ENCODE measurements at regions not wholly inside any gene's neighbourhood (a gene's known extent, or its start where the extent isn't known, plus 50 kb on each side); places are given as distances from the start of the nearest gene placed in this dataset.
A peak's percentile ranks its signal among the peaks of the same experiment; 100 is the strongest.
"Not testable (repeated sequence)": the region's sequence is repeated elsewhere in the genome, so short reads cannot be mapped to it uniquely, and the experiment has no call there.

- intact Hi-C loops (cut with DNase I), result no loop called here
Measured at GRCh38 chr5:131001507-131001906, 163.5 kb downstream of the HINT1 start.

GRCh38 chr5:131000289-131000688 is 164.8 kb downstream of the HINT1 start:
- Histone ChIP-seq H3K27me3 (ENCODE audit: control insufficient read depth, insufficient read depth) (no peaks in the 10 kb centered on the region), H3K4me1 (ENCODE audit: control insufficient read depth, insufficient read depth, low read length) (no peaks in the 10 kb centered on the region), H3K27ac (ENCODE audit: low read length) (no peak overlapping the region), H3K4me3 (ENCODE audit: low read length) (no peak overlapping the region), H3K9me3 (ENCODE audit: control insufficient read depth, low read length) (no peaks in the 10 kb centered on the region)
- ATAC-seq (no peak), DNase-seq (no peak)
- intact Hi-C loops (cut with DNase I), result no loop called here

More at GRCh38 chr5:131001507-131001906, 163.5 kb downstream of the HINT1 start:
- Histone ChIP-seq H3K4me3 (ENCODE audit: low read length) (no peak overlapping the region), H3K27me3 (ENCODE audit: control insufficient read depth, insufficient read depth) (no peaks in the 10 kb centered on the region), H3K9me3 (ENCODE audit: control insufficient read depth, low read length) (no peaks in the 10 kb centered on the region), H3K27ac (ENCODE audit: low read length) (no peak overlapping the region), H3K4me1 (ENCODE audit: control insufficient read depth, insufficient read depth, low read length) (no peaks in the 10 kb centered on the region)
- DNase-seq (peak in 1 of 3 donors; percentile 42), ATAC-seq (no peak)
- 30% methylated on average over 1 of the region's 1 CpG for WGBS

DNA sequence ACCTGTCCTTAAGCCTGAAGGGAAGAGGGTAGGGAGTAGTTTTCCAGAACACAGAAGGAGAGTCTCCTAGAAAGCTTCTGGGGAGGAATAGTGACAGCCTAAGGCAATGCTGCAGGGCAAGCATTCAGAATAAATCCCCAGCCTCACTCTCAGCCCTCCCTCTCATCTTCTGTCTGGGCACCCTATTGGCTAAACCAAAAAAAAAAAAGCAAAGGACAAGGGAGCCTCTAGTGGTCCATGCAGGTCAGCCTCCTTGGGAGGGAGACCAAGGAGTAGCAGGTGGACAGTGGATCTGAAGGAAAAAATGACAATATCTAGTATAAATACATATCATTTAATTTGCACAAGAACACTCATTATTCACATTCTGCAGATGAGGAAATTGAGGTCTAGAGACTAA is 168.3 kb downstream of the HINT1 start:
- DNase-seq; H3K9me3 ChIP-seq (ENCODE audit: control insufficient read depth, low read length); H3K4me3 ChIP-seq (ENCODE audit: low read length); H3K27ac ChIP-seq (ENCODE audit: low read length); ATAC-seq; intact Hi-C loops (cut with DNase I); H3K27me3 ChIP-seq (ENCODE audit: control insufficient read depth, insufficient read depth); H3K4me1 ChIP-seq (ENCODE audit: control insufficient read depth, insufficient read depth, low read length): not testable (repeated sequence)

DNA sequence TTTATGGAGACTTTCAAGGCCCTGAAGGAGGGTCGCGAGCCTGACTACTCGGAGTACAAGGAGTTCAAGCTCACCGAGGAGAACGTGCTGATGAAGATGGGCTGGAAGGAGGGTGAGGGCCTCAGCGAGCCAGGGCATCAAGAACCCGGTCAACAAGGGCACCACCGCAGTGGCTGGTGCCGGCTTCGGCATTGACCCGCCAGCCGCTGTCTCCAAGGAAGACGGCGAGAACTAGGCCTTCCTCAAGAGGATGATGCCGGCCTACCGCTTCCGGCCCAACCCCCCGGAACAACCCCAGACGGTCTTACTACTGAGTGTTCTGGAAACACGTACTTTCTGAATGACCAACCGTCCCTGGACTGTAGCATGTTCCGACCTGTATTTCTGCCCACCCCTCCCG is 169.2 kb downstream of the HINT1 start:
- intact Hi-C loops (cut with DNase I), result no loop called here
- Histone ChIP-seq H3K4me3 (ENCODE audit: low read length) (no peak overlapping the region), H3K27me3 (ENCODE audit: control insufficient read depth, insufficient read depth) (no peaks in the 10 kb centered on the region), H3K27ac (ENCODE audit: low read length) (no peak overlapping the region), H3K9me3 (ENCODE audit: control insufficient read depth, low read length) (no peaks in the 10 kb centered on the region), H3K4me1 (ENCODE audit: control insufficient read depth, insufficient read depth, low read length) (no peaks in the 10 kb centered on the region)
- no peak for ATAC-seq
- DNase-seq, result peak in 1 of 3 donors; percentile 28
- 96% methylated on average over 23 of the region's 23 CpGs for WGBS

- DNase-seq (peak in 1 of 3 donors; percentile 40), ATAC-seq (no peak)
- 94% methylated on average over 16 of the region's 16 CpGs for WGBS
- Histone ChIP-seq H3K4me3 (ENCODE audit: low read length) (no peak overlapping the region), H3K4me1 (ENCODE audit: control insufficient read depth, insufficient read depth, low read length) (no peaks in the 10 kb centered on the region), H3K27ac (ENCODE audit: low read length) (no peak overlapping the region), H3K27me3 (ENCODE audit: control insufficient read depth, insufficient read depth) (no peaks in the 10 kb centered on the region), H3K9me3 (ENCODE audit: control insufficient read depth, low read length) (no peaks in the 10 kb centered on the region)
- intact Hi-C loops (cut with DNase I), result no loop called here
Measured at GRCh38 chr5:130995254-130995515, 169.9 kb downstream of the HINT1 start.

GRCh38 chr5:130994496-130995253 is 170.4 kb downstream of the HINT1 start:
- intact Hi-C loops (cut with DNase I), result no loop called here

DNA sequence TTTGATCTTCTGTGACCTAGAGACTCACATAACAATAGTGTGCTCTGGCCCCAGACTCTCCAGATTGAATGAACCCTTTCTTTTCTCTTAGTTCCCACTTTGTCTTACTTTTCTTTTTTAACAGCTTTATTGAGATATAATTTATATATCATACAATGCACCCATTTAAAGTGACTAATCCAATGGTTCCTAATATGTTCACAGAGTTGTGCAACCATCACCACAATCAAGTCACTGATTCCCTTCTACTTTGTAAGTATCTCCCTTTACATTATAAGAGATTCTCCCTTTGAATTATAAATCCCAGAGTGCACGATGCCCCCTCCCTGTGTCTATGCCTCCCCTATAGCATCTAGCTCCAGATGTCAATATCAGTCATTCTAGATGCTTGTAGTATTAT is 172.4 kb downstream of the HINT1 start:
- Histone ChIP-seq H3K27ac (ENCODE audit: low read length) (no peak overlapping the region), H3K4me1 (ENCODE audit: control insufficient read depth, insufficient read depth, low read length) (no peaks in the 10 kb centered on the region), H3K4me3 (ENCODE audit: low read length) (no peak overlapping the region), H3K27me3 (ENCODE audit: control insufficient read depth, insufficient read depth) (no peaks in the 10 kb centered on the region), H3K9me3 (ENCODE audit: control insufficient read depth, low read length) (no peaks in the 10 kb centered on the region)
- DNase-seq, result no peak
- intact Hi-C loops (cut with DNase I), result no loop called here
- 0% methylated on average over 1 of the region's 1 CpG for WGBS
- no peak for ATAC-seq

More at GRCh38 chr5:130994496-130995253, 170.4 kb downstream of the HINT1 start:
- Histone ChIP-seq H3K27me3 (ENCODE audit: control insufficient read depth, insufficient read depth) (no peaks in the 10 kb centered on the region), H3K4me3 (ENCODE audit: low read length) (no peak overlapping the region), H3K9me3 (ENCODE audit: control insufficient read depth, low read length) (no peaks in the 10 kb centered on the region), H3K4me1 (ENCODE audit: control insufficient read depth, insufficient read depth, low read length) (no peaks in the 10 kb centered on the region), H3K27ac (ENCODE audit: low read length) (no peak overlapping the region)
- WGBS, result 87% methylated on average over 40 of the region's 40 CpGs
- ATAC-seq (no peak), DNase-seq (peak in 1 of 3 donors; percentile 27)

- intact Hi-C loops (cut with DNase I), result no loop called here
- DNase-seq, result no peak
- no peak for ATAC-seq
- WGBS, result 42% methylated on average over 4 of the region's 4 CpGs
- no peak overlapping the region for H3K27ac ChIP-seq (ENCODE audit: low read length)
- no peaks in the 10 kb centered on the region for H3K27me3 ChIP-seq (ENCODE audit: control insufficient read depth, insufficient read depth)
- no peaks in the 10 kb centered on the region for H3K4me1 ChIP-seq (ENCODE audit: control insufficient read depth, insufficient read depth, low read length)
- no peaks in the 10 kb centered on the region for H3K9me3 ChIP-seq (ENCODE audit: control insufficient read depth, low read length)
- no peak overlapping the region for H3K4me3 ChIP-seq (ENCODE audit: low read length)
Measured at GRCh38 chr5:130992095-130992494, 173.0 kb downstream of the HINT1 start.

DNA sequence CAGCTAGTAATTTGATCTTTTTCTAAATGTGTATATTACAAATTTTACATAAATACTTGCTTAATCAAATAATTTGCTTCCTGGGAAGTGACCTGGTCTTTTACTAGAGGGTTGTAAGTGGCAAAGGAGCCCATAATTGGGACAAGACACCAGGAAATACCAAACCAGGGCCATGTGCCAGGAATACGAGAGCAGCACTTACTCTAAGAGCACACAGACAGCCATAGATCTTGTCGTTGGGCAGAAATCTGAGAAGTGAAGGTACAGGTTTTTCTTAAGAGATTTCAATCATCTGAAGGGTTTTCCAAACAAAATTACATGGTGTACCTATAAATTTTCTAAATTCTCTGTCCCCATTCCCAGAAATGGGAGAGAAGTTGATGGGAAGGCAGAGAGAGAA is 179.3 kb downstream of the HINT1 start:
- WGBS, result 66% methylated on average over 2 of the region's 2 CpGs
- Histone ChIP-seq H3K4me1 (ENCODE audit: control insufficient read depth, insufficient read depth, low read length) (no peaks in the 10 kb centered on the region), H3K4me3 (ENCODE audit: low read length) (no peak overlapping the region), H3K27me3 (ENCODE audit: control insufficient read depth, insufficient read depth) (no peaks in the 10 kb centered on the region), H3K9me3 (ENCODE audit: control insufficient read depth, low read length) (no peaks in the 10 kb centered on the region), H3K27ac (ENCODE audit: low read length) (no peak overlapping the region)
- no peak for ATAC-seq
- intact Hi-C loops (cut with DNase I), result no loop called here
- no peak for DNase-seq

DNA sequence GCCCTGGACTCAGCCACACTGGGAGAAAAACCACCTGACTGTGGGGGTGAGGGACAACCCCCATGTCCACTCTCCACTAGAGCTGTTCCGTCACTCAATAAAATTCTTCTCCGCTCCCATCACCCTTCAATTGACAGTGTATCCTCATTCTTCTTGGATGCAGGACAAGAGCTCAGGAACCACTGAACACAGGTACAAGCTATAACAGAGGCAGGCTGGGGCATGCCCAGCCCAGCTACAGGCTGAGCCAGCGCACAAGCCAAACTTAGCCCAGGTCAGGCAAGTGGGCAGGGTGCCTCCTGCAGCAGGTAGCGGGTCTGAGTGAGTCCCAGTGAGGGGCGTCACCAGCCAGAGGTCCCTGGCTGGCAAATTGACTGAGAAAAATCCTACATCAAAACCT is 183.4 kb downstream of the HINT1 start:
- no peaks in the 10 kb centered on the region for H3K4me1 ChIP-seq (ENCODE audit: control insufficient read depth, insufficient read depth, low read length)
- no peak overlapping the region for H3K4me3 ChIP-seq (ENCODE audit: low read length)
- intact Hi-C loops (cut with DNase I), result no loop called here
- ATAC-seq (no peak), DNase-seq (no peak)
- no peaks in the 10 kb centered on the region for H3K27me3 ChIP-seq (ENCODE audit: control insufficient read depth, insufficient read depth)
- H3K9me3 ChIP-seq (ENCODE audit: control insufficient read depth, low read length), result no peaks in the 10 kb centered on the region
- H3K27ac ChIP-seq (ENCODE audit: low read length), result no peak overlapping the region
- WGBS, result 96% methylated on average over 5 of the region's 5 CpGs

GRCh38 chr5:130978475-130978874 is 186.6 kb downstream of the HINT1 start:
- intact Hi-C loops (cut with DNase I), result no loop called here
- Histone ChIP-seq H3K4me1 (ENCODE audit: control insufficient read depth, insufficient read depth, low read length) (no peaks in the 10 kb centered on the region), H3K27ac (ENCODE audit: low read length) (no peak overlapping the region), H3K4me3 (ENCODE audit: low read length) (no peak overlapping the region), H3K9me3 (ENCODE audit: control insufficient read depth, low read length) (no peaks in the 10 kb centered on the region), H3K27me3 (ENCODE audit: control insufficient read depth, insufficient read depth) (no peaks in the 10 kb centered on the region)
- no peak for ATAC-seq
- DNase-seq, result no peak
- 84% methylated on average over 4 of the region's 4 CpGs for WGBS

GRCh38 chr5:130976493-130976892 is 188.6 kb downstream of the HINT1 start:
- ATAC-seq (no peak), DNase-seq (no peak)
- no peaks in the 10 kb centered on the region for H3K4me1 ChIP-seq (ENCODE audit: control insufficient read depth, insufficient read depth, low read length)
- H3K4me3 ChIP-seq (ENCODE audit: low read length), result no peak overlapping the region
- intact Hi-C loops (cut with DNase I), result no loop called here
- no peaks in the 10 kb centered on the region for H3K9me3 ChIP-seq (ENCODE audit: control insufficient read depth, low read length)
- no peak overlapping the region for H3K27ac ChIP-seq (ENCODE audit: low read length)
- H3K27me3 ChIP-seq (ENCODE audit: control insufficient read depth, insufficient read depth), result no peaks in the 10 kb centered on the region
